Middle frontal gyrus (tissue), 1 donor: ENCODE measurements at regions not wholly inside any gene's neighbourhood (a gene's known extent, or its start where the extent isn't known, plus 50 kb on each side); places are given as distances from the start of the nearest gene placed in this dataset.
A peak's percentile ranks its signal among the peaks of the same experiment; 100 is the strongest.
"Not testable (repeated sequence)": the region's sequence is repeated elsewhere in the genome, so short reads cannot be mapped to it uniquely, and the experiment has no call there.

Experiments used
- DNase-seq: peaks from one replicate; pipeline ENCODE4 v3.0.0-alpha.2; 2015; ENCODE audit warnings: low spot score; ENCODE audit errors: extremely low spot score

DNA sequence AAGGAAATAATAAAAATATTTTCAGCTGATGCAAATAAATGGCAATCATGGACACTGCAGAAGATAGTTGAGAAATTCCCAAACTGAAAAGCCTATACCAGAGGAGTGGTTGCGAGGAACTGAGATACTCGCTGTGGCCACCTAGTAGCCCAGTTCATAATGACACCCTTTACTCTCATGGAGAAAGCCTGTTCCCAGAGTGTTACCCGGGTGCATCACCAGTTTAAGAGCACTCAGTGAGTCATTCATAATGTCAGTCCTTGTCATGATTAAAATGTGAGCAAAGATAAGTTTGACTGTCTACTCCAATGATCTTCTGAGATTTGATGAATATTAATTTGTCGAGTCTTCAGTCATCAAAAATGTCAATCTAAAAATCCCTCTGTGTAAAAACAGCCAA lies 138.4 kb upstream of the LRRC3B start:
- DNase-seq = no peak

DNA sequence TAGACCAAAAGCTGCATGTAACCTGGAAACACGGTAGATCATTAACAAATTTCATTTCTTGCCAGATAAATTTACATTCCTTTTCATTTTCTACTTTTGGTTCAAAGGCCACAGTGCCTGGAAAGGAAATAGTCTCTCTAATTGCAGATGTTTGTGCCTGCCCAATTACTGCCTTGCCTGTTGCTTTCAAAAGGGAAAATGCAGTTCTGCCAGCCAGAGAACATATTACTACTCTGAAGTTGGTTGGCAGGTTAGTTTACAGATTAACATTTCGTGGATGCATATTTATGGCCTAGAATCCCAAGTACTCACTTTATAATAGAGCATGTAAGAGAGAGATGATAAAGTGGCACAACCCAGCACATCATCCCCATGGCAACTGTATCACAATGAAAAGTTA lies 124.3 kb upstream of the LRRC3B start:
- DNase-seq = peak; percentile 6

DNA sequence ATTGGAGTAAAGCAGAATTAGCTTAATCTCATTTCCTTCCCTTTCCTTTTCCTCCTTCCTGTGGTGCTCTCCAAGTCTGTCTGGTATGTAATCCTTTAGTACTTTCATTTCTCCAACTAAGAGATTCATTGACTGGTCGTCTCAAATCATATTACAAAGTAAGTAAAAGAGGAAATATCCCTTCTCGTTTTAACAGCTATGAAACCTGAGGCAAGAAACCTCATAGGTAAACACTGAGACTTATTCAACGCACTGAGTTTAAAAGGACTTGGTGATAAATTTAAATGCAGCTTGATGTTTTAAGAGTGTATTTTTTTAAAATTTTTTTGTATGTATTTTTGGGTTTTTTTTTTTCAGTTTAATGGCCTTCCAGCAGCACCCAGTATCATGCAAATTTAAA lies 117.2 kb upstream of the LRRC3B start:
- DNase-seq = no peak

DNA sequence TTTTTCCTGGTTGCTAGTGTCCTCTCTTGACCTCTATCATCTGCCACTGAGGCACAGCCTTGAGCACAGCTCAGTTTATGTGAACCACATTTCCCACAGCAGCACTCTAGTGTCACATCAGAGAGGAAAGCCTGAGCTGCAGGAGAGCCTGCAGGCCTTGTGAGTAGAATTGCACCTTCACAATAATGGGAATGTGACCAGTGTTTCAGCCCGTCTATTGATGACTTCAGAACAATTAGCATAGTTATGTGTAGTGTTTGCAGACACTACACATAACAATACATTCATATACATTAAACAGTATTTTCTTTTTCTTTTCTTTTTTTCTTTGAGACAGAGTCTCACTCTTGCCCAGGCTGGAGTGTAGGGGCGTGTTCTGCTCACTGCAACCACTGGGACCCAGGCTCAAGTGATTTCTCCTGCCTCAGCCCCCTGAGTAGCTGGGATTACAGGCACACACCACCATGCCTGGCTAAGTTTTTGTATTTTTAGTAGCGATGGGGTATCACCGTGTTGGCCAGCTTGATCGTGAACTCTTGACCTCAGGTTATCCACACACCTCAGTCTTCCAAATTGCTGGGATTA lies 108.0 kb upstream of the LRRC3B start:
- not testable (repeated sequence) for DNase-seq

DNA sequence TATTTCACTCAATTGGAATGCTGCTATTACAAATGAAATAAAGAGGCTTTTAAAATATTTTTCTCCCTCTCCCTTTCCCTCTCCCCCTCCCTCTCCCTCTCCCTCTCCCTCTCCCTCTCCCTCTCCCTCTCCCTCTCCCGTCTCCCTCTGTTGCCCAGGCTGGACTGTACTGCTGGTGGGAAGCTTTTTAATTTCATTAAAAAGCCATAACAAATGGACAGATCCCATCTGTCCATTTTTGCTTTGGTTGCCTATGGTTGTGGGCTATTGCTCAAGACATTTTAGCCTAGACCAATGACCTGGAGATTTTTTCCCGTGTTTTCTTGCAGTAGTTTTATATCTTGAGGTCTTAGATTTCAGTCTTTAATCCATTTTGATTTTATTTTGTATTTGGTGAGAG lies 107.2 kb upstream of the LRRC3B start:
- no peak for DNase-seq

DNA sequence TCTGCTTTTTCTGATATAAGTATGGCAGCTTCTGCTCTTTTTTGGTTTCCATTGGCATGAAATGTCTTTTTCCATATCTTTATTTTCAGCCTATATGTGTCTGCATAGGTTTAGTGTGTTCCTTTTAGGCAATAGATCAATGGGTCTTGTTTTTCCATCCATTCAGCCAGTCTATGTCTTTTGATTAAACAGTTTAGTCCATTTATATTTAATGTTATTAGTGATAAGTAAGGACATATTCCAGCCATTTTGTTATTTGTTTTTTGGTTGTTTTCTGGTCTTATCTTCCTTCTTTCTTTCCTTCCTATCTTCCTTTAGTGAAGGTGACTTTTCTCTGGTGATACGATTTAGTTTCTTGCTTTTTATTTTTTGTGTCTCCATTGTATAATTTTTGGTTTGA lies 101.3 kb upstream of the LRRC3B start:
- no peak for DNase-seq

DNA sequence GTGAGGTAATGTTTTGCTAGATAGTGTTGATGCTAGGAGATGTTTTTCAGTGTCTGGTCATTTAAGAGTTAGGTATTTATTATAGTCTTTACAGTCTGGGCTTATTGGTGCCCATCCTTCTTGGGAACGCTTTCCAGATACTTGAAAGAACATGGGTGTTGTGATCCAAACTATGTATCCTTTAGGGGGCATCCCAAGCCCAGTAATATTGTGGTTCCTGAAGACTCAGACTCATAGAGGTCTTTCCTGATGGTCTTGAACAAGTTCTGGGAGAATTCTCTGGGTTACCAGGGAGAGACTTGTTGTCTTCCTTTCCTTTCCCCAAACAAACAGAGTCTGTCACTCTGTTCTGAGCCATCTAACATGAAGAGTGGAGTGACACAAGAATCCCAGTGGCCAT lies 99.7 kb upstream of the LRRC3B start:
- no peak for DNase-seq

DNA sequence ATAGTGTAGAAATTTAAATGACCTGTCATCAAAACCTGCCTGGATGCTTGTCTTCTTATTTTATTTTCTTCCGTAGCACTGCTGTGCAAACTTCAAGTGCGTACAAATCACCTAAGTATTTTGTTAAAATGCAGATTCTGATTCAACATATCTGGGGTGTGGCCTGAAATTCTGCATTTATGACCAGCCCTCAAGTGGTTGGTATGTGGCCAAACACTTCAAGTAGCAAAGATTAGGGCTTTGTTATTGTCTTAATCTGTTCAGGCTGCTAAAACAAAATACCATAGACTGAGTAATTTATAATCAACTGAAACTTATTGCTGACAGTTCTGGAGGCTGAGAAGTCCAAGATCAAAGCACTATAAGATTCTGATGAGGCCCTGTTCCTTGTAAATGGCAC lies 97.6 kb upstream of the LRRC3B start:
- no peak for DNase-seq

DNA sequence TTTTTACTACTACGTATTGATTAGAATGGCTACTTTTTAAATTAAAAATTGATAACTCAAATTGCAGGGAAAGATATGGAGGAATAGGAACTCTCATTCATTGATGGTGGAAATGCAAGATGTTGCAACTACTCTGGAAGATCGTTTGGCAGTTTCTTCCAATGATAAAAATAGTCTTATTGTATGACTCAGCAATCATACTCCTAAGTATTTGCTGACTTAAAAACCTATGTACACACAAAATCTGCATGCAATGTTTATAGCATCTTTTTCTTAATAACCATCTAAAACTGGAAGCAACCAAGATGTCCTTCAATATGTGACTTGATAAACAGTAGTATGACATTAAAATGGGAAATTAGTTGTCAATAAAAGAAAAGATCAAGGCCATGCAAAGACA lies 87.4 kb upstream of the LRRC3B start:
- DNase-seq = no peak

DNA sequence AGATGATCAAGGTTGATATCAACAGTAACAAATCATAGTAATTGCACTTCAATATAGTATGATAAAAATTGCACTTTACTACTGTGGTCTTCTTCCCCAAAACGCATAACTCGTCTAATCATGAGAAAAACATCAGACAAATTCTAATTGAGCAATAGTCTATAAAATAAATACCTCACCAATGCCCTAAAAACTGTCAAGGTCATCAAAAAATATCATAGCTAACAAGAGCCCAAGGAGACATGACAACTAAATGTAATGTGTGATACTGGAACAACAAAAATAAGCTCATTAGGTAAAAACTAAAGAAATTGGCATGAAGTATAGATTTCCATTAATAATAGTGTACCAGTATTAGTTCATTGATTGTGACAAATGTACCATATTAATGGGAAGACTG lies 85.6 kb upstream of the LRRC3B start:
- no peak for DNase-seq

DNA sequence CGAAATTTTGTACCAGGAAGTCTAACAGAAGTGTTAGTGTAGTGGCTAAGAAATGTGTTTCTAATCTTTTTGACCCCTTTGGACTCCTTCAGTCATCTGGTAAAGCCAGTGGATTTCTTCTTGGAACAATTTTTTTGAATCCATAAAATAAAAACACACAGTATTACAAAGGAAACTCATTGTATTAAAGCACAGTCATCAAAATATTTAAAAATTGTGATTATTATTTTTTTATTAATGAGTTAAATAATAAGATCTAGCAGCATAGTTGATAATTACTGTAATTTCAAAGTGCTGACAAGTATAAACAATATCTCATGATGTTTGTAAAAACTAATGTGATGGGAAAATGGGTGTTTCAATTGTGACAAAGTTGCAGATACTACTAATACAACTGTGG lies 72.2 kb upstream of the LRRC3B start:
- no peak for DNase-seq

DNA sequence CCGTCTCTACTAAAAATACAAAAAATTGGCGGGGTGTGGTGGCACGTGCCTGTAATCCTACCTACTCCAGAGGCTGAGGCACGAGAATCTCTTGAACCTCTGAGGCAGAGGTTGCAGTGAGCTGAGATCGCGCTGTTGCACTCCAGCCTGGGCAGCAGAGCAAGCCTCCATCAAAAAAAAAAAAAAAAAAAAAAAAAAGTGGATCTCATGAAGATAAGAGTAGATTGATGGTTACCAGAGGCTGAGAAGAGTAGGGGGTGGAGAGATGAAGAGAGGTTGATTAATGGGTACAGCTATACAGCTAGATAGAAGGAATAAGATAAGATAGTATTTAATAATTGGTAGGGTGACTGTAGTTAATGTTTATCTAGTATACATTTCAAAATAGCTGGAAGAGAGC lies 65.9 kb upstream of the LRRC3B start:
- no peak for DNase-seq

DNA sequence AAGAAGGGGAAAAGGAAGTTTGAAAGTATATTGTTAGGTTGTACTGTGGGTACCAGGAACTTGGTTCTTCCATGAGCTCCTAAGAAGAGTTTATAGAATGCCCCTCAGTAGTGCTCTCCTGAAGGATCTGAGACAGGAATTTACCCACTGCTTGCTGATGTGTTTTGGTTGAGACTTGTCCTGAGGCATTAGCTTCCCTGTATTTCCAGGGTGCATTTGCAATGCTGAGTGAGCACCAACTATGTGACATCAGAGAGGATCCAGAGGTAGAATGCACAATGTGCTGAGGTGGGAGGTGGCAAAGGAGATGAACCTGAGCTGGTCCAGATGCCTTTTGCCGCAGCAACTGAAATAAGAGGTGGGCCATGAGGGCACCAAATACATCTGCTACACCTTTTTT lies 64.3 kb upstream of the LRRC3B start:
- no peak for DNase-seq

DNA sequence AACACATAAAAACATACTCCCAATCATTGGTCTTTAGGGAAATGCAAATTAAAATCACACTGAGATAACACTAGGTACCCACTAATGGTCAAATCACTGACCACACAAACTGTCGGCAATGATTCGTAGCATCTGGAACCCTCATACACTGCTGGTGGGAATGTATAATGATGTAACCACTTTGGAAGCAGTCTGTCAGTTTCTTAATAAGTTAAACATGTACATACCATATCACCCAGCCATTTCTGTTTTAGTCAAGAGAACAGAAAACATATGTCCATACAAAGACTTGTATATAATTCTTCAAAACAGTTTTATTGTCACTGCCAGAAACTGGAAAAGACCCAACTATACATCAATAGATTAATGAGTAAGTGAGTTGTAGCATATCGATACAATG lies 63.3 kb upstream of the LRRC3B start:
- no peak for DNase-seq

DNA sequence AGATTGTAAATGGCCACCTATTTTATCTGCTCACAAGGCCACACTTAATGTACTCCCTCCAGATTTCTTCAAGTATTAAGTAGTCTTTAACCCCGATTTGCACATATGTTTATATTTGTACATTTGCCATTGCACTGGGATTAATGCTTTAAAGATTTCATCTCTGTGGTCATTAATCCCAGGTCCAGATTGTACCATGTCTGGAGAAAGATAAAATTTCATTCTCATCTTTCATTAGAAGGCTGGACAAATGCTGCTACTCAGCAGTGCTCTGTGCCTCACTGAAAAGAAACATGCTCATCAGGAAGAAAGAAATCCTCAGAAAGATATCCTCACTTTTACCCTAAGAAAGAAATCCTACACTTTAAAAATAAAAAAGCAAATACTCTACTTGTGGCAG lies 62.5 kb upstream of the LRRC3B start:
- DNase-seq = no peak

DNA sequence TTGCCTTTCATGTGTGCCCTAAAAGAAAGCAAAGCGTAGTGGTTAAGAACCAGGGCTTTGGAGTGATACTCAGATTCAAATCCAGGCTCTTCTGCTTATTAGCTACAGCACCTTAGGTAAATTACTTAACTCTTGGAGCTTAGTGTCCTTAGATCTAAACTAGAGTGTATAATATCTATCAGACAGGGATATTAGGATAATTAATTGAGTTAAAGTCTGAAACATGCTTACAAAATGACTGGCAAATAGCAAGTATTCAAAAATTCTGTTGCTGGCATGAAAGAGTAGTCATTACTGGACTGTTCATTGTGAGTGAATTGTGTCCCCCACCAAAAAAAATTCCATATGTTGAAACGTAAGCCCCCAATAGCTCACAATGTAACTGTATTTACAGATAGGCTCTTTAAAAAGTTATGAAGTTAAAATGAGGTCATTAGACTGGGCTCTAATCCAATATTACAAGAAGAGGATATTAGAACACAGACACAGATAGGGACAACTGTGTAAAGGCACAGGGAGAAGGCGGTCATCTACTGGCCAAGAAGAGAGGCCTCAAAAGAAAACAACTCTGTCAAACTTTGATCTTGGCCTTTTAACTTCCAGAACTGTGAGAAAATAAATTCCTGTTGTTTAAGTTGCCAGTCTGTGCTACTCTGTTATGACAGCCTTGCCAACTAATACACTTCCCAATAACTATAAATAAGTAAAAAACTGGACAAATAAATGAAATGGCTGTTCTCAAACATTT lies 60.4 kb upstream of the LRRC3B start:
- no peak for DNase-seq
